RWPE2 (cell line): ENCODE measurements at regions not wholly inside any gene's neighbourhood (a gene's known extent, or its start where the extent isn't known, plus 50 kb on each side); places are given as distances from the start of the nearest gene placed in this dataset.

Source experiments
- ATAC-seq: fragments of 200-7000 bp; cut with Tn5 transposase; 3 replicates; pipeline ENCODE4 v1.9.1; 2021; ENCODE audit warnings: low read depth
- DNase-seq: peaks from one replicate; pipeline ENCODE4 v3.0.0-alpha.2; 2020; ENCODE audit warnings: low spot score
- H3K27ac ChIP-seq: fragments of 450-650 bp; 2 replicates; pipeline ENCODE4 v1.5.1; 2017; ENCODE audit warnings: mild to moderate bottlenecking; ENCODE audit not compliant: poor library complexity, severe bottlenecking
- H3K27me3 ChIP-seq: fragments of 250-450 bp; sonication (Bioruptor Pico); 2 replicates; pipeline ENCODE4 v1.5.1; 2021; ENCODE audit warnings: mild to moderate bottlenecking, moderate library complexity; ENCODE audit not compliant: insufficient read depth, poor library complexity, severe bottlenecking
- H3K36me3 ChIP-seq: fragments of 250-450 bp; sonication (Bioruptor Pico); 2 replicates; pipeline ENCODE4 v1.5.1; 2020; ENCODE audit warnings: low read depth, mild to moderate bottlenecking, moderate library complexity
- H3K4me1 ChIP-seq: fragments of 250-450 bp; sonication (Bioruptor Pico); 2 replicates; pipeline ENCODE4 v1.5.1; 2021; ENCODE audit warnings: mild to moderate bottlenecking, moderate library complexity; ENCODE audit not compliant: insufficient read depth, poor library complexity, severe bottlenecking
- H3K4me3 ChIP-seq: fragments of 250-450 bp; sonication (Bioruptor Pico); 2 replicates; pipeline ENCODE4 v1.5.1; 2021; ENCODE audit warnings: mild to moderate bottlenecking, moderate library complexity; ENCODE audit not compliant: severe bottlenecking
- H3K9me3 ChIP-seq: fragments of 250-450 bp; sonication (Bioruptor Pico); 2 replicates; pipeline ENCODE4 v1.5.1; 2021; ENCODE audit warnings: mild to moderate bottlenecking, moderate library complexity; ENCODE audit not compliant: severe bottlenecking
- CTCF ChIP-seq: fragments of 450-650 bp; IDR thresholded peaks from one replicate; pipeline ENCODE4 v1.5.1; 2017; ENCODE audit warnings: mild to moderate bottlenecking, moderate library complexity; ENCODE audit not compliant: poor library complexity, severe bottlenecking

GRCh38 chr13:64428196-64428595, 2801.9 kb downstream of the PCDH9 start:
- Histone ChIP-seq H3K36me3 (no peaks in the 10 kb centered on the region), H3K9me3 (no peaks in the 10 kb centered on the region), H3K27me3 (no peaks in the 10 kb centered on the region), H3K27ac (no peak overlapping the region), H3K4me1 (no peaks in the 10 kb centered on the region), H3K4me3 (no peak overlapping the region)
- DNase-seq (no peak), ATAC-seq (no peak)
- no peak for TF ChIP-seq CTCF

GRCh38 chr13:64423467-64423866, 2806.7 kb downstream of the PCDH9 start:
- no peaks in the 10 kb centered on the region for H3K27me3 ChIP-seq
- no peaks in the 10 kb centered on the region for H3K36me3 ChIP-seq
- no peaks in the 10 kb centered on the region for H3K4me1 ChIP-seq
- H3K27ac ChIP-seq = no peak overlapping the region
- H3K9me3 ChIP-seq = no peaks in the 10 kb centered on the region
- ATAC-seq (no peak), DNase-seq (no peak)
- no peak overlapping the region for H3K4me3 ChIP-seq
- TF ChIP-seq CTCF = no peak

- H3K36me3 ChIP-seq = no peaks in the 10 kb centered on the region
- no peaks in the 10 kb centered on the region for H3K27me3 ChIP-seq
- no peak for DNase-seq
- H3K4me1 ChIP-seq = no peaks in the 10 kb centered on the region
- ATAC-seq = no peak
- no peaks in the 10 kb centered on the region for H3K9me3 ChIP-seq
- TF ChIP-seq CTCF = no peak
- no peak overlapping the region for H3K27ac ChIP-seq
- no peak overlapping the region for H3K4me3 ChIP-seq
Measured at GRCh38 chr13:64420181-64420580, 2810.0 kb downstream of the PCDH9 start.

- Histone ChIP-seq H3K9me3 (no peaks in the 10 kb centered on the region), H3K4me3 (no peak overlapping the region), H3K4me1 (no peaks in the 10 kb centered on the region), H3K27me3 (no peaks in the 10 kb centered on the region), H3K27ac (no peak overlapping the region), H3K36me3 (no peaks in the 10 kb centered on the region)
- no peak for TF ChIP-seq CTCF
- no peak for DNase-seq
- no peak for ATAC-seq
Measured at GRCh38 chr13:64417581-64417980, 2812.6 kb downstream of the PCDH9 start.

- ATAC-seq (no peak), DNase-seq (no peak)
Measured at GRCh38 chr13:64414381-64414780, 2815.8 kb downstream of the PCDH9 start.

More at GRCh38 chr13:64414381-64414780, 2815.8 kb downstream of the PCDH9 start:
- H3K9me3 ChIP-seq = no peaks in the 10 kb centered on the region
- no peaks in the 10 kb centered on the region for H3K36me3 ChIP-seq
- TF ChIP-seq CTCF = no peak
- no peaks in the 10 kb centered on the region for H3K27me3 ChIP-seq
- no peak overlapping the region for H3K27ac ChIP-seq
- no peak overlapping the region for H3K4me3 ChIP-seq
- no peaks in the 10 kb centered on the region for H3K4me1 ChIP-seq
